GM12891 (cell line): ENCODE measurements at regions not wholly inside any gene's neighbourhood (a gene's known extent, or its start where the extent isn't known, plus 50 kb on each side); places are given as distances from the start of the nearest gene placed in this dataset.

Experiments
- POLR2A ChIP-seq: IDR thresholded peaks from 2 replicates; pipeline ENCODE4 v1.6.1; 2011; ENCODE audit warnings: low read depth, low read length, control low read depth
- POLR2AphosphoS5 ChIP-seq: IDR thresholded peaks from 2 replicates; pipeline ENCODE4 v1.6.1; 2011; ENCODE audit warnings: low read depth, low read length, control low read depth
- TAF1 ChIP-seq: IDR thresholded peaks from 2 replicates; pipeline ENCODE4 v1.6.1; 2011; ENCODE audit warnings: low read depth, low read length, control low read depth

- TF ChIP-seq POLR2A (no peak), POLR2AphosphoS5 (no peak), TAF1 (no peak)
Observed at GRCh38 chr12:92414170-92415070, 268.8 kb upstream of the BTG1 start.
